Heart right ventricle (tissue), 16 donors: ENCODE measurements at regions not wholly inside any gene's neighbourhood (a gene's known extent, or its start where the extent isn't known, plus 50 kb on each side); places are given as distances from the start of the nearest gene placed in this dataset.

Experiments
- ATAC-seq, 8 donors: fragments of 200-7000 bp; cut with Tn5 transposase; one replicate each; pipeline ENCODE4 v1.9.1; 2020; ENCODE audit warnings: mild to moderate bottlenecking in 8 of 8, moderate library complexity in 8 of 8, moderate number of reproducible peaks in 1 of 8
- DNase-seq, 2 donors: peaks; one replicate each; pipeline ENCODE4 v3.0.0-alpha.2; 2020
- H3K27ac ChIP-seq, 10 donors: fragments of 200-600 bp; sonication (generic) in 2 of 10; one replicate each; pipeline versions ENCODE4 v1.5.0 to v1.8.0; 2020 to 2022; ENCODE audit warnings: mild to moderate bottlenecking in 3 of 10
- H3K27me3 ChIP-seq, 7 donors: fragments of 200-600 bp; one replicate each; pipeline ENCODE4 v1.8.0; 2021 to 2022; ENCODE audit warnings: mild to moderate bottlenecking in 2 of 7
- H3K36me3 ChIP-seq, 9 donors: fragments of 200-600 bp; sonication (generic) in 1 of 9; one replicate each; pipeline versions ENCODE4 v1.5.0 to v1.8.0; 2020 to 2022; ENCODE audit warnings: mild to moderate bottlenecking in 2 of 9
- H3K4me1 ChIP-seq, 9 donors: fragments of 200-600 bp; sonication (generic) in 1 of 9; one replicate each; pipeline versions ENCODE4 v1.5.0 to v1.8.0; 2020 to 2022; ENCODE audit warnings: mild to moderate bottlenecking in 4 of 9
- H3K4me3 ChIP-seq, 10 donors: fragments of 200-600 bp; sonication (generic) in 2 of 10; one replicate each; pipeline versions ENCODE4 v1.5.0 to v1.8.0; 2020 to 2022; ENCODE audit warnings: mild to moderate bottlenecking in 7 of 10, moderate library complexity in 2 of 10
- H3K9me3 ChIP-seq, 11 donors: fragments of 200-600 bp in 10 of 11; sonication (generic) in 2 of 11; one replicate each; pipeline versions ENCODE4 v1.5.0 to v1.8.0; 2013 to 2022; ENCODE audit warnings: mild to moderate bottlenecking in 2 of 11, control low read depth in 1 of 11, moderate library complexity in 1 of 11
- WGBS, 2 donors: extraction: QIAGEN DNeasy Blood & Tissue Kit; methylation state at CpG; one replicate each; pipeline ENCODE4 v1.1.7; 2013; ENCODE audit warnings: inconsistent platforms in 1 of 2; 5-methylcytosine and 5-hydroxymethylcytosine counted together
- intact Hi-C, 10 donors: fragments of 100-400 bp; cut with DNase I; formaldehyde crosslinking; loops; one replicate each; pipeline versions ENCODE4 v1.11.1 to v1.14.2; 2022
- TF ChIP-seq, protein P1 (sequence below), 9 donors: fragments of 200-600 bp; sonication (generic) in 2 of 9; IDR thresholded peaks; one replicate each; pipeline versions ENCODE4 v1.5.0 to v1.8.0; 2021 to 2022; ENCODE audit warnings: antibody characterized with exemption in 9 of 9, mild to moderate bottlenecking in 5 of 9, moderate library complexity in 1 of 9
- donor health status: Arrhythmogenic right ventricular cardiomyopathy.
- donor health status: ischemic (EF 13 %, LVEDD 7.1; RV severe dilation, severe dysfunction).
- donor health status: healthy with polysubstance abuse.
- donor health status: DM: no; HTN: yes; CAD: no.
- donor health status: DM: no; HTN: no; CAD: no.
- donor health status: ischemic (EF 25% LVEDD 6.9; RV normal size, moderate dysfunction).
- donor health status: ischemic (EF 25% LVEDD 5.7; RV mildly dilated, moderate dysfunction).
- donor health status: healthy.
- donor health status: DM: yes; HTN: yes; CAD: no.
- donor health status: Ischemic cardiomyopathy.
- donor health status: ischemic (EF 35%, LVEDD 5.7; RV mildly dilated, moderate dysfunction).
- donor health status: nonischemic (EF 11% LVEDD 7.7; RV severe dilation, severe dysfunction).
- donor health status: DM: yes; HTN: yes; CAD: no.
- donor health status: PGD.
- donor health status: ischemic (EF 29% LVEDD 5.4; RV normal size, mild dysfunction).
- donor health status: nonischemic (EF 23%, LVEDD 6.1; RV moderate dilation, normal function).

DNA sequence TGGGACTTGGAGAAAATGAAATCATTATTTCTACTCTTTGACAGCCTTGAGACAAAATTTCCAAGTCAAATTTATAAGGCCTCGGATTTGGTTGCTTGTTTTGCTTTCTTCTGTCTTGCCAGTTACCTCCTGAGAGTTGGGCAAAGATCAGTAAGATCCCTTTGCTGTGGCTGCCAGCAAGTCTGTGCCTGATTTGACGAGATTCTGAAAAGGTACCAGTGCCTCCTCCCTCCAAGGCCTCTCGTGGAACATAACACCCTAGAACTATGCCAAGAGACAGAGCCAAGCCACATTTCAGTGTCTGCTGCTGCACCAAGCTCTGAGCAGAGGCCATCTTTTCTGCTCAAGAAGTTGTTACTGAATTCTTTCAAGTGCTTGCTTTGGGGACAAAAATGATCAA, 61.0 kb downstream of the GTPBP8 start:
- no peak overlapping the region for H3K27ac ChIP-seq

DNA sequence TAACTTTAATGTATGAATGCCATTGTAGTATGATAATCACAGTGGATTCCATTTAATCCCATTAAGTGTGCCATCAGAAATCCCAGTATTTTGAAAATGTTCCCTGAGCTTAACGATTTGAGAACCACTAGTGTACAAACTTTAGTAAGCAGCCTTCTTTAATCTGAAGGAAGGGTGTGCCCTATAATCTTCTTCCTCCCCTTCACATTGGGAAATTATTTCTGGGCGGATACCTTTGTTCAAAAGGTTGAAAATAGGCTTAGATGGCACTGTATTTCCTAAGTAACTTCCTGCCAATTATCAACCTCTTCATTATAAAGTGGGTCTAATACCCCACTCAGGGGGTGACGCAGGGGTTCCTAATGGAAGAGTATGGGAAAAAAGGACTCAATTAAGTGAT, 62.4 kb downstream of the GTPBP8 start:
- H3K36me3 ChIP-seq: no peaks in the 10 kb centered on the region
- WGBS, 2 donors: 70 to 81% methylated on average over 3 of the region's 3 CpGs
- TF ChIP-seq, protein P1, sequence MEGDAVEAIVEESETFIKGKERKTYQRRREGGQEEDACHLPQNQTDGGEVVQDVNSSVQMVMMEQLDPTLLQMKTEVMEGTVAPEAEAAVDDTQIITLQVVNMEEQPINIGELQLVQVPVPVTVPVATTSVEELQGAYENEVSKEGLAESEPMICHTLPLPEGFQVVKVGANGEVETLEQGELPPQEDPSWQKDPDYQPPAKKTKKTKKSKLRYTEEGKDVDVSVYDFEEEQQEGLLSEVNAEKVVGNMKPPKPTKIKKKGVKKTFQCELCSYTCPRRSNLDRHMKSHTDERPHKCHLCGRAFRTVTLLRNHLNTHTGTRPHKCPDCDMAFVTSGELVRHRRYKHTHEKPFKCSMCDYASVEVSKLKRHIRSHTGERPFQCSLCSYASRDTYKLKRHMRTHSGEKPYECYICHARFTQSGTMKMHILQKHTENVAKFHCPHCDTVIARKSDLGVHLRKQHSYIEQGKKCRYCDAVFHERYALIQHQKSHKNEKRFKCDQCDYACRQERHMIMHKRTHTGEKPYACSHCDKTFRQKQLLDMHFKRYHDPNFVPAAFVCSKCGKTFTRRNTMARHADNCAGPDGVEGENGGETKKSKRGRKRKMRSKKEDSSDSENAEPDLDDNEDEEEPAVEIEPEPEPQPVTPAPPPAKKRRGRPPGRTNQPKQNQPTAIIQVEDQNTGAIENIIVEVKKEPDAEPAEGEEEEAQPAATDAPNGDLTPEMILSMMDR (IDR thresholded peaks at IDR 0.05): no peak
- no peaks in the 10 kb centered on the region for H3K9me3 ChIP-seq
- no peak overlapping the region for H3K4me3 ChIP-seq
- ATAC-seq: no peak
- H3K27ac ChIP-seq: no peak overlapping the region
- intact Hi-C loops: loop anchor here in 7 of 10 donors (2.0 to 10.0 kb wide), 8 partner anchors 82 to 574 kb away; partner anchors contain the start of gene BOC (in 1 of the 7)
- H3K4me1 ChIP-seq: peaks cover 0 to 33% (median 5%) of the 10 kb centered on the region in 9 donors
- DNase-seq: no peak
- no peaks in the 10 kb centered on the region for H3K27me3 ChIP-seq

More for the DNA sequence above, 61.0 kb downstream of the GTPBP8 start:
- TF ChIP-seq, protein P1 (IDR thresholded peaks at IDR 0.05): no peak
- Histone ChIP-seq H3K4me3 (peak overlapping the region in 1 of 10 donors; percentile 17), H3K27me3 (no peaks in the 10 kb centered on the region), H3K36me3 (no peaks in the 10 kb centered on the region), H3K9me3 (no peaks in the 10 kb centered on the region), H3K4me1 (peaks cover 0 to 33% (median 5%) of the 10 kb centered on the region in 9 donors)
- 57 to 74% methylated on average over 3 of the region's 3 CpGs for WGBS, 2 donors
- no peak for DNase-seq
- ATAC-seq: peak in 6 of 8 donors; percentile 34 to 55 (median 41)
- intact Hi-C loops: loop anchor here in 9 of 10 donors (1.0 to 10.0 kb wide), 10 partner anchors 83 to 576 kb away; partner anchors contain the start of gene BOC (in 1 of the 9)

DNA sequence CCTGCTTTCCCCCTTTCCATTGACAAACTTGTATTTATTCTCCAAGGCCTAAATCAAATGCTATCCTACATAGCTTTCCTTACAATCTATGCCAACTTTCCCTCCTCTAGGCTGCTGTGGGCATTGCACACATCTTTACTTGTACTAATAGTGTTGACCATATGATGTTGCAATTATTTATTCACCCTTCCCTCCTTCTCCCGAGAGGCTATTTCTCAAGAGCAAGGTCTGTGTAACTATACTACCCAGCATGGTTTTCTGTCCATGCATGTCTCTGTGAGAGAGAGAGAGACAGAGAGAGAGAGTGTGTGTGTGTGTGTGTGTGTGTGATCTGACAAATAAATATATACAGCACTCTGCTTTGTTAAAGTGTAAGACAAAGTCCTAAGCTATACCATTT, 63.8 kb downstream of the GTPBP8 start:
- 0 to 36% methylated on average over 1 of the region's 1 CpG for WGBS, 2 donors
- no peak for DNase-seq
- Histone ChIP-seq H3K27me3 (no peaks in the 10 kb centered on the region), H3K4me1 (peaks cover 0 to 33% (median 5%) of the 10 kb centered on the region in 9 donors), H3K4me3 (no peak overlapping the region), H3K27ac (no peak overlapping the region), H3K36me3 (no peaks in the 10 kb centered on the region), H3K9me3 (no peaks in the 10 kb centered on the region)
- TF ChIP-seq, protein P1 (IDR thresholded peaks at IDR 0.05): no peak
- no peak for ATAC-seq
- intact Hi-C loops: loop anchor here in 6 of 10 donors (5.0 to 10.0 kb wide), 5 partner anchors 80 to 573 kb away; partner anchors contain the start of gene BOC (in 1 of the 6)

DNA sequence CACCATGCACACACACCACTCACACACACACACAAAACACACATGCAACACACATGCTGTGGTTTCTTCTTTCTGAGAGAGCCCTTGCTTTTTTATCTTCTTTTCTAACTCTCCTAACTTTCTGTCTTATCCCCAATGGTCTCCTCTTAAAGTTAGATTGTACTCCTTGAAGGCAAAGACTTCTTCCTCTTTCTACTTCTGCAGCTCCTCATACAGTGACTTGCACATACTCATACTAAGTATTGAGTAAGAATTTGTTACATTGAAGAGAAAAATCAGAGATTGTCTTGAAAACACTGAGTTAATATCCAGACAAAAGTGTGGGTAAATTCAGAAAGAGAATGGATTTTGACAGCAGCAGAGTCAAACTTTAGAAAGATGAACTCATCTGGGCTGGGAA, 64.4 kb downstream of the GTPBP8 start:
- H3K4me1 ChIP-seq: peaks cover 0 to 33% (median 5%) of the 10 kb centered on the region in 9 donors
- intact Hi-C loops: loop anchor here in 7 of 10 donors (5.0 to 10.0 kb wide), 4 partner anchors 77 to 570 kb away; no protein-coding TSS in a partner anchor
- no peak for DNase-seq

More for the DNA sequence above, 64.4 kb downstream of the GTPBP8 start:
- Histone ChIP-seq H3K27ac (no peak overlapping the region), H3K36me3 (no peaks in the 10 kb centered on the region), H3K4me3 (no peak overlapping the region), H3K9me3 (no peaks in the 10 kb centered on the region), H3K27me3 (no peaks in the 10 kb centered on the region)
- TF ChIP-seq, protein P1 (IDR thresholded peaks at IDR 0.05): no peak
- ATAC-seq: no peak
